ENCODE measurements at regions not wholly inside any gene's neighbourhood (a gene's known extent, or its start where the extent isn't known, plus 50 kb on each side); places are given as distances from the start of the nearest gene placed in this dataset.

DNA sequence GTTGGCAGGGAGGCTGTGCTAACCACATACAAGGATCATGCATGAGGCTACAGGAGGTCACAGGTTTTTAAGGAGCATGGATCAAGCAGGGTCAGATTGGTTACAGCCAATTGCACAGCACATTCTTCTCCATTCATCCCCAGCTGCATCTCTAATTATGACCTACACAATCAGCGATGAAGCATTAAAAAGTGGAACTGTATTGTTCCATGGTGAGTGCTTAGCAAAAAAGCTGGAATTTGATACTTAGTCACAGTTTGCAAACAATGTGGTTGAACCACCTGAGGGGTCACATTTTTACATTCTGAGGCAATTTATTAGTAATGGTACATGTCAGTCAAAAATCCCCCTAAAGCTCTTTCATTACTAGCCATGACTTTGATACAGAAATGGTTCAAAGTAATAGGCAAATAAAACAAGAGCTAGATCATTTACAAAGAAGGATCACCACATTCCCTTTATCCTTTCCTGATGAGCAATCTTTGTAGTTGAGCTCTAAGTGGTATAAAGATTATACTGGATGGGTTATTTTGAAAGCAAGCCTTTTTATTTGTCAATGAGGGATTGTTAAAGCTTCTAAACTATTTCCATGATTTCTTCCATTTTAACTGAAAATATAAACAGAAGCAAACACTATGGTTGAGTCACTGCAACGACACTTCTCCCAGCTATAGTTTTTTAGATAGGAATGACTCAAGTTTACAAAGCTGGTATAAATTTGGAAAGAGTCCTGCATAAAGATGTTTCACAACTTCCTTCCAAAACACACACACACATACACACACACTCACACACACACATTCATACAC is 217.8 kb upstream of the SEMA3A start:
- Histone ChIP-seq H3K4me3 (ENCODE audit: low read depth in 1 of 3, low read length in 3 of 3) (no peak overlapping the region), H3K27ac (ENCODE audit: low read depth in 1 of 3, low read length in 2 of 3) (no peak overlapping the region), H3K4me1 (ENCODE audit: control insufficient read depth in 3 of 3, insufficient read depth in 2 of 3, low read depth in 1 of 3, low read length in 2 of 3) (peaks cover 0 to 4% (median 0%) of the 10 kb centered on the region in 3 donors), H3K9me3 (ENCODE audit: control insufficient read depth in 2 of 2, insufficient read depth in 1 of 2, low read depth in 1 of 2, low read length in 1 of 2) (no peaks in the 10 kb centered on the region), H3K36me3 (ENCODE audit: control insufficient read depth in 3 of 3, insufficient read depth in 2 of 3, low read depth in 1 of 3, low read length in 3 of 3) (no peaks in the 10 kb centered on the region), H3K27me3 (ENCODE audit: control insufficient read depth in 3 of 3, insufficient read depth in 3 of 3, low read length in 3 of 3) (no peaks in the 10 kb centered on the region)
- FAIRE-seq (no peak), DNase-seq (peak in 1 of 2 donors; percentile 23)
- 54 to 62% (median 58%) methylated on average over 2 of the region's 2 CpGs for WGBS, 3 donors

DNA sequence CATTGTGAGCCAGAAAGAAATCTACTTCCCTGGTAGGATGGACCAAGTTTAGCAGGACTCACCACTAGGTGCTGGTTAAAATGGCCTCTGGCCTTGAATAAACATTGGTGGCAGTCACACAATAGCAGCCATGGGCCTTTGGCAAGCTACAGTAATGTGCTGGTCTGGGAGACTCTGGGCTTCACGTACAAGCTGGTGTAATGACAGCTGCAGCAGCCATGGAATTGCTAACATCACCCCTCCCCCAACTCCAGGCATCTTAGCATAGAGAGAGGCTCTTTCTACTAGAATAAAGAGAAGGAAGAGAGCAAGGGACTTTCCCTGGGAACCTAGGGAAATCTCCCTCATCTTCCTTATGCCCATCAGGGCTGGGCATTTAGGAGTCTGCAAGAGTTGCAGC is 205.1 kb upstream of the SEMA3A start:
- Histone ChIP-seq H3K9me3 (ENCODE audit: control insufficient read depth in 2 of 2, insufficient read depth in 1 of 2, low read depth in 1 of 2, low read length in 1 of 2) (peaks cover 0 to 4% of the 10 kb centered on the region in 2 donors), H3K27me3 (ENCODE audit: control insufficient read depth in 3 of 3, insufficient read depth in 3 of 3, low read length in 3 of 3) (no peaks in the 10 kb centered on the region), H3K27ac (ENCODE audit: low read depth in 1 of 3, low read length in 2 of 3) (no peak overlapping the region), H3K4me1 (ENCODE audit: control insufficient read depth in 3 of 3, insufficient read depth in 2 of 3, low read depth in 1 of 3, low read length in 2 of 3) (no peaks in the 10 kb centered on the region), H3K36me3 (ENCODE audit: control insufficient read depth in 3 of 3, insufficient read depth in 2 of 3, low read depth in 1 of 3, low read length in 3 of 3) (no peaks in the 10 kb centered on the region), H3K4me3 (ENCODE audit: low read depth in 1 of 3, low read length in 3 of 3) (no peak overlapping the region)
- 65 to 85% (median 65%) methylated on average over 1 of the region's 1 CpG for WGBS, 3 donors
- no peak for DNase-seq
- FAIRE-seq: no peak

- Histone ChIP-seq H3K36me3 (ENCODE audit: control insufficient read depth in 3 of 3, insufficient read depth in 2 of 3, low read depth in 1 of 3, low read length in 3 of 3) (no peaks in the 10 kb centered on the region), H3K9me3 (ENCODE audit: control insufficient read depth in 2 of 2, insufficient read depth in 1 of 2, low read depth in 1 of 2, low read length in 1 of 2) (no peaks in the 10 kb centered on the region), H3K27ac (ENCODE audit: low read depth in 1 of 3, low read length in 2 of 3) (no peak overlapping the region), H3K4me3 (ENCODE audit: low read depth in 1 of 3, low read length in 3 of 3) (no peak overlapping the region), H3K4me1 (ENCODE audit: control insufficient read depth in 3 of 3, insufficient read depth in 2 of 3, low read depth in 1 of 3, low read length in 2 of 3) (no peaks in the 10 kb centered on the region), H3K27me3 (ENCODE audit: control insufficient read depth in 3 of 3, insufficient read depth in 3 of 3, low read length in 3 of 3) (no peaks in the 10 kb centered on the region)
- FAIRE-seq (no peak), DNase-seq (no peak)
Observed at GRCh38 chr7:84394219-84394618, 199.6 kb upstream of the SEMA3A start.

DNA sequence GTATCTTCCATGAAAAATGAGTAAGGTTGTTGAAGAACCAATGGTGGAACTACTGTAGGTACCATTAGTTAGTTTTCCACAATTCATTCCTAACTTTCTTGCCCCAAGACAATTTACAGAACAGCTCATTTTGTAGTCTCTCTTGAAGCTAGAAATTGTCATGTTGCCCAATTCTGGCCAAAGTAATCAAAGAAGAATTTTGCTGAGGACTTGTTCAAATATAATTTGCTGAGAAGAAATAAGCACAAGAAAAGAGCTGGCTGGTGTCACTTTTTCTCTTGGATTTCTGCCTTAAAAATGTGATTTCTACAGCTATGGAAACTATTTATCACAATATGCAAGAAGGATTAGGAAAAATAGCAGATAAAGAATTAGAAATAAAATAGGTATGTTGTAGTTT is 199.2 kb upstream of the SEMA3A start:
- DNase-seq: no peak
- Histone ChIP-seq H3K4me1 (ENCODE audit: control insufficient read depth in 3 of 3, insufficient read depth in 2 of 3, low read depth in 1 of 3, low read length in 2 of 3) (no peaks in the 10 kb centered on the region), H3K4me3 (ENCODE audit: low read depth in 1 of 3, low read length in 3 of 3) (no peak overlapping the region), H3K9me3 (ENCODE audit: control insufficient read depth in 2 of 2, insufficient read depth in 1 of 2, low read depth in 1 of 2, low read length in 1 of 2) (no peaks in the 10 kb centered on the region), H3K36me3 (ENCODE audit: control insufficient read depth in 3 of 3, insufficient read depth in 2 of 3, low read depth in 1 of 3, low read length in 3 of 3) (no peaks in the 10 kb centered on the region), H3K27ac (ENCODE audit: low read depth in 1 of 3, low read length in 2 of 3) (no peak overlapping the region), H3K27me3 (ENCODE audit: control insufficient read depth in 3 of 3, insufficient read depth in 3 of 3, low read length in 3 of 3) (no peaks in the 10 kb centered on the region)
- FAIRE-seq: no peak

GRCh38 chr7:84390845-84391244 is 196.3 kb upstream of the SEMA3A start:
- FAIRE-seq: no peak
- Histone ChIP-seq H3K27ac (ENCODE audit: low read depth in 1 of 3, low read length in 2 of 3) (no peak overlapping the region), H3K4me1 (ENCODE audit: control insufficient read depth in 3 of 3, insufficient read depth in 2 of 3, low read depth in 1 of 3, low read length in 2 of 3) (no peaks in the 10 kb centered on the region), H3K27me3 (ENCODE audit: control insufficient read depth in 3 of 3, insufficient read depth in 3 of 3, low read length in 3 of 3) (no peaks in the 10 kb centered on the region), H3K36me3 (ENCODE audit: control insufficient read depth in 3 of 3, insufficient read depth in 2 of 3, low read depth in 1 of 3, low read length in 3 of 3) (no peaks in the 10 kb centered on the region), H3K4me3 (ENCODE audit: low read depth in 1 of 3, low read length in 3 of 3) (no peak overlapping the region), H3K9me3 (ENCODE audit: control insufficient read depth in 2 of 2, insufficient read depth in 1 of 2, low read depth in 1 of 2, low read length in 1 of 2) (no peaks in the 10 kb centered on the region)
- WGBS, 3 donors: 55 to 78% (median 69%) methylated on average over 3 of the region's 3 CpGs
- no peak for DNase-seq

DNA sequence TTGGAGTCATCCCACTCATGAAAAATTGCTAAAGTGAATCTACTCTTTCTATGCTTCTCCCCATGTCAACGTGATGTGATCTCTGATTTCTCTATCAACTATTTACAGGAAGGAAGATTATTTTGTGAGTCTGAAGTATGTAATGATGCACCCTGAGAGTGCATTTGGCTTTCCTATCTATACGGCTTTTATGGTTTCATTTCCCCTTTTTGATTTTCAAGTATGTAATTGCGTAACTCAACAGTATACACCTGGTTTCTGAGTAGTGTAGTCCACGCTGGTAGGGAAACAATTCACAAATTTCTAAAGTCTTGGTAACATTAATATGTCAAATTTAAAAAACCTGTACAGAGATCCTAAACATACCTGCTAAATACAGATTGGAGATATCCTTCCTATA is 194.7 kb upstream of the SEMA3A start:
- no peak overlapping the region for H3K27ac ChIP-seq (ENCODE audit: low read depth in 1 of 3, low read length in 2 of 3)
- H3K4me3 ChIP-seq (ENCODE audit: low read depth in 1 of 3, low read length in 3 of 3): no peak overlapping the region
- no peaks in the 10 kb centered on the region for H3K27me3 ChIP-seq (ENCODE audit: control insufficient read depth in 3 of 3, insufficient read depth in 3 of 3, low read length in 3 of 3)
- no peaks in the 10 kb centered on the region for H3K36me3 ChIP-seq (ENCODE audit: control insufficient read depth in 3 of 3, insufficient read depth in 2 of 3, low read depth in 1 of 3, low read length in 3 of 3)
- FAIRE-seq: no peak
- 33 to 45% (median 35%) methylated on average over 4 of the region's 4 CpGs for WGBS, 3 donors
- H3K9me3 ChIP-seq (ENCODE audit: control insufficient read depth in 2 of 2, insufficient read depth in 1 of 2, low read depth in 1 of 2, low read length in 1 of 2): no peaks in the 10 kb centered on the region
- no peak for DNase-seq
- no peaks in the 10 kb centered on the region for H3K4me1 ChIP-seq (ENCODE audit: control insufficient read depth in 3 of 3, insufficient read depth in 2 of 3, low read depth in 1 of 3, low read length in 2 of 3)

GRCh38 chr7:84387595-84387994 is 193.0 kb upstream of the SEMA3A start:
- H3K4me3 ChIP-seq (ENCODE audit: low read depth in 1 of 3, low read length in 3 of 3): no peak overlapping the region
- H3K27me3 ChIP-seq (ENCODE audit: control insufficient read depth in 3 of 3, insufficient read depth in 3 of 3, low read length in 3 of 3): no peaks in the 10 kb centered on the region
- no peak for DNase-seq
- H3K4me1 ChIP-seq (ENCODE audit: control insufficient read depth in 3 of 3, insufficient read depth in 2 of 3, low read depth in 1 of 3, low read length in 2 of 3): no peaks in the 10 kb centered on the region
- FAIRE-seq: no peak
- no peaks in the 10 kb centered on the region for H3K36me3 ChIP-seq (ENCODE audit: control insufficient read depth in 3 of 3, insufficient read depth in 2 of 3, low read depth in 1 of 3, low read length in 3 of 3)
- WGBS, 3 donors: 20 to 44% (median 41%) methylated on average over 1 of the region's 1 CpG
- no peaks in the 10 kb centered on the region for H3K9me3 ChIP-seq (ENCODE audit: control insufficient read depth in 2 of 2, insufficient read depth in 1 of 2, low read depth in 1 of 2, low read length in 1 of 2)
- H3K27ac ChIP-seq (ENCODE audit: low read depth in 1 of 3, low read length in 2 of 3): no peak overlapping the region

- Histone ChIP-seq H3K36me3 (ENCODE audit: control insufficient read depth in 3 of 3, insufficient read depth in 2 of 3, low read depth in 1 of 3, low read length in 3 of 3) (no peaks in the 10 kb centered on the region), H3K9me3 (ENCODE audit: control insufficient read depth in 2 of 2, insufficient read depth in 1 of 2, low read depth in 1 of 2, low read length in 1 of 2) (no peaks in the 10 kb centered on the region), H3K27me3 (ENCODE audit: control insufficient read depth in 3 of 3, insufficient read depth in 3 of 3, low read length in 3 of 3) (no peaks in the 10 kb centered on the region), H3K4me3 (ENCODE audit: low read depth in 1 of 3, low read length in 3 of 3) (no peak overlapping the region), H3K4me1 (ENCODE audit: control insufficient read depth in 3 of 3, insufficient read depth in 2 of 3, low read depth in 1 of 3, low read length in 2 of 3) (no peaks in the 10 kb centered on the region), H3K27ac (ENCODE audit: low read depth in 1 of 3, low read length in 2 of 3) (no peak overlapping the region)
- no peak for FAIRE-seq
- DNase-seq: no peak
- WGBS, 3 donors: 81 to 92% (median 87%) methylated on average over 1 of the region's 1 CpG
Observed at GRCh38 chr7:84384417-84384816, 189.8 kb upstream of the SEMA3A start.

DNA sequence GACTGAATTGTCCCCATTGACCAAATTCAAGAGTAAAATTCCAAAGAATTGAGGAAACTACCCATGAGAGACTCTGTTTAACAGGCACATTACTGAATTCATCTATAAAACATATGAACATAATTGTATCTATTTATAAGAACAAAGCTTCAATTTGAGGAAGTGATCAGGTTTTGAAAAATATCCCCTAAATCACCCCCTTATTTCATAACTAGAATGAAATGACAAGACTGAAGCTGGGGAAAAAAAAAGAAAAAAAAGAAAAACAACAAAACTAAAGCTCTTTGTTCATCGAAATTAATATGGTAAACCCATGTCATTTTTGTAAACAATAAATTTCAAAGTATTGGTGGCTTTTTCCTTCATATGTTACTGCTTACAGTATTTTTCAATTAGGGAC is 184.9 kb upstream of the SEMA3A start:
- Histone ChIP-seq H3K4me3 (ENCODE audit: low read depth in 1 of 3, low read length in 3 of 3) (no peak overlapping the region), H3K36me3 (ENCODE audit: control insufficient read depth in 3 of 3, insufficient read depth in 2 of 3, low read depth in 1 of 3, low read length in 3 of 3) (no peaks in the 10 kb centered on the region), H3K4me1 (ENCODE audit: control insufficient read depth in 3 of 3, insufficient read depth in 2 of 3, low read depth in 1 of 3, low read length in 2 of 3) (no peaks in the 10 kb centered on the region), H3K27me3 (ENCODE audit: control insufficient read depth in 3 of 3, insufficient read depth in 3 of 3, low read length in 3 of 3) (no peaks in the 10 kb centered on the region), H3K9me3 (ENCODE audit: control insufficient read depth in 2 of 2, insufficient read depth in 1 of 2, low read depth in 1 of 2, low read length in 1 of 2) (no peaks in the 10 kb centered on the region), H3K27ac (ENCODE audit: low read depth in 1 of 3, low read length in 2 of 3) (no peak overlapping the region)
- DNase-seq (no peak), FAIRE-seq (no peak)
- 75 to 86% (median 82%) methylated on average over 1 of the region's 1 CpG for WGBS, 3 donors
